CD4-positive, alpha-beta T cell treated with Interleukin-4 for 4 hours (primary cell): ENCODE measurements at regions not wholly inside any gene's neighbourhood (a gene's known extent, or its start where the extent isn't known, plus 50 kb on each side); places are given as distances from the start of the nearest gene placed in this dataset.
A peak's percentile ranks its signal among the peaks of the same experiment; 100 is the strongest.

ENCODE experiments used
- DNase-seq: peaks from one replicate; pipeline ENCODE4 v3.0.0-alpha.2; 2020

DNA sequence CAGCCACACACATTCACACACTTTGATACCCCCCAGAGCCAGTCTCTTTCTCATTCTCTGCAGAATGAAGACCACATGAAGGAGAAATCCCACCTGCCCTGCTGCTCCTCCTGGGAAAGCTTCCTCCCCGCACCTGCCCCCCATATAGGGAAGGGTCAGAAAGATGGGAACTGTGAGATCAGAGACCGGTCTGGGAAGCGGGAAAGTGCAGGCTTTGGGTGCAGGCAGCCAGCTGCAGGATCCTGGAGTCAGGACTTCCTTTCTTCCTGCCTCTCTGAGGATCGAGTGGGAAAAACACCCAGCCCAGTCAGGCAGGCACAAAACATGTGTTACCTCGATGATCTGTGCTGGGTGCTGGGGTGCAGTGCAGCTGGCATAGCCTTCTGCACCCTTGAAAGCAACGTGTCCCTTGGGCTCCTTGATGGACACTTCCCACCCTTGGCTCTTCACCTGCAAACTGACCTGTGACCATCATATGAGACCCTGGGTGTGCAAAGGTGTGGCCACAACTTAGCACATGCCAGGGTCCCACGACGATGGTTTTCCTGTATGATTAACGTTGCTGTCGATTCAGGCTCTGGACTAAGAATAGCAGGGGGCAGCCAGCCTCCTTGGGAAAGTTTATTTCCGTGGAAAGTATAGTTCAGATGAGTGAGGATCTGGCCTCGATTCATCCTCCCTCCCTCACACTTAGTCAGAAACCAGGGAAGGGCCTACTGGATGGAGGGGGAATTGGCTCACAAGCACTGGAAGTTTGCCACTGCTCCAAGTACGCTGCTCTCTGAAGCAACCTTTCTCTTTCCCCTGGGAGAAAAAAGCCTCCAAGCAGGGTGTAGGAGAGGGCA, 105.4 kb upstream of the MED13L start:
- no peak for DNase-seq

DNA sequence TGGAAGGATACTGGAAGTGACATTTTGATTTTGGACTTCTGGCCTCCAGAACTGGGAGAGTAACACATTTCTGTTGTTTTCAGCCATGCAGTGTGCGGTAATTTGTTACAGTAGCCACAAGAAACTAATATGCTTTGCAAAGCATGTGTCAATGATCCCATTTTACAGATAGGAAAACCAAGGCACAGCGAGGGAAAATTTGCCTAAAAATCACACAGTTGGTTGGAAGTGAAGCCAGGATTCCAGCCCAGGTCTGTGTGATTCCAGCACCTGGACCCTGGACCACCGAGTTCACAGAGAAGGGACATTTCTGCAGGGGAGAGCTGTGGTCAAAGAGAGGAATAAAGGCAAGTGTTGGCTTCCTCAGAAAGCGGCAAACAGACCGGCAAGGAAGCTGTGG, 106.7 kb upstream of the MED13L start:
- DNase-seq: no peak

DNA sequence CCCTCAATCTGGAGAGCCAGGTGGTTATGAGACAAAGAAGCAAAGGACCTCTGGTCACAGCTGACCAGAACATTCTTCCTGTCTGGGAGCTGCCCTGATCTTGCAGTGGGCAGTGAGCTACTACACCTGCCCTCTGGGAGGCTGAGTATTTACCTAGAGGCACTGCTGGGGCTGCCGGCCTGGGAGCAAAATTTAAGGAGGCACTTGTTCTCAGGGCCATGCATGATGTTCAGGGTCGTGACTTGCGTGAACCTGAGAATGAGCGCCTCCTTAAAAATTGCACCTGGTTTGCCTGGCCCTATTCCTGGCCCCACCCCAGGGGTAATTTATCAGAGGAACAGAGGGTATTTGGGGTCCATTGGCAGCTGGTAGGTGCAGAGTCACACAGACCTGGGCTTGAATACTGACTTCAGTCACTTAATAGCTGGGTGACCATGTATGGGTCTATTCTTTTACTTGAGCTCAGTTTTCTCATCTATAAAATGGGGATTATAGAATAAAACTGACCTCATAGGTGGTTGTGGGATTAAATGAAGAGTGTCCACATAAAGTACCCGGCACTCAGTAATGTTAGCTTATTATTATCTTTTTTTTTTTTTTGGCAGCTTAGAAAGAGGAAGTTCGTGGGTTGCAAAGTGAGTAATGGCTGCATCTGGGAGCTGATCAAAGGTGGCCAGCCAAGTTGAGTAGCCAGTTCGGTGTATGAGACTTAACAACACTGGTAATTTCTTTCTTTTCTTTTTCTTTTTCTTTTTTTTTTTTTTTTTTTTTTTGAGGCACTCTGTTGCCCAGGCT, 107.4 kb upstream of the MED13L start:
- no peak for DNase-seq

DNA sequence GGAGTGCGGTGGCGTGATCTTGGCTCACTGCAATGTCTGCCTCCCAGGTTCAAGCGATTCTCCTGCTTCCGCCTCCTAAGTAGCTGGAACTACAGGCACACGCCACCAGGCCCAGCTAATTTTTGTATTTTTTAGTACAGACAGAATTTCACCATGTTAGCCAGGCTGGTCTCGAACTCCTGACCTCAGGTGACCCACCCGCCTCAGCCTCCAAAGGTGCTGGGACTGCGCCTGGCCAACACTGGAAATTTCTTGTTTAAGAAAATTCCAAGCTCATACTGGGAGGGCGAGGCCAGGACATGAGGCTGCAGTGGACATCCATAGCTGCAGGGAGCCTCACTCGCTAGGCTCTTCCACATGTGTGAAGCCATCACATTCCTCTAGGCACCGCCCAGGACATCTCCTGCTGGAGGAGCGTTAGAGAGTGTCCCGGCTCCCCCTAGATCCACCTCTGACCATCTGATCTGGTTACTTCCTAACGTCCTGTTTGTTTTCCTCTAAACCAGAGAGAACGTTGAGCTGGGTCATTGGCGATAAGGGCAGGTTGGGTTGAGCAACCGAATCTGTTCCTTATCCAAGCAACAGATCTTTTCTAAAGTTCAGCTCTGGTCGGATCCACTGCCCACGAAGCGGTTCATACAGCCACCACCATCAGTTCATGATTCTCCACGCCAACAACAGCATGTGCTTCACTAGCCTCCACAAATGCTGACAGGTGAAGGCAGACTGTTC, 108.2 kb upstream of the MED13L start:
- DNase-seq: no peak

DNA sequence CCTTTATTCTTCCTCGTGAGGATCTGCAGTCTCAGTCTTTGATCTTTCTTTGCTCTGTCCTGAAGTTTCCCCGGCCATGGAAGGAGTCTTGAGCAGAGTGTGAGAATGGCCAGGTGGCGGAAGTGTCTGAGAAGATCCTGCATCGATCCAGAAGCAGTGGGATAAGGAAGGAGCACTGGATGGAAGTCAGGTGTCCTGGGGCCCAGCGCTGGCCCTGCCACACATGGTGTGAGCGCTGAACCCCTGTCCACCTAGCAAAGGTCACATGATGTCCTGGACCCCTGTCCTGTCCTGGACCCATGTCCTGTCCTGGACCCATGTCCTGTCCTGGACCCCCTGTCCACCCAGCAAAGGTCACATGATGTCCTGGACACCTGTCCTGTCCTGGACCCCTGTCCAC, 111.8 kb upstream of the MED13L start:
- DNase-seq: no peak

DNA sequence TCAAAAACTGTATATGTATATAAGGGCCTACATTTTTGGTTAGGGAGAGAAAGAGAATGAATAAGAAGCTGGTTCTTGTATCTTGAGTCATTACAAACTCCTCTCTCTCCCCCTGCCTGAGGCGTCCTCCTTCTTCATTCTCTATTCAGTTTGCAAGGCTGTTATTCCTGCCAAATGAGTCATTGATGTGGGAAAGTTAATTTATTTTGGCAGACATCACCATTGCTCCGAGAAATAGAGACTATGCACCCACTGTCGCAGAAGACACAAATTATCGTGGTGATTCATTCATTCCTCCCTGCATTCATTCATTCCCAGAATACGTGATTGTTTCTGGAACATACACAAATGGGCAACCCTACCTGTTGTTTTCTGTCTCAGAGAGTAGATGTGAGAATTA, 112.5 kb upstream of the MED13L start:
- DNase-seq: no peak

DNA sequence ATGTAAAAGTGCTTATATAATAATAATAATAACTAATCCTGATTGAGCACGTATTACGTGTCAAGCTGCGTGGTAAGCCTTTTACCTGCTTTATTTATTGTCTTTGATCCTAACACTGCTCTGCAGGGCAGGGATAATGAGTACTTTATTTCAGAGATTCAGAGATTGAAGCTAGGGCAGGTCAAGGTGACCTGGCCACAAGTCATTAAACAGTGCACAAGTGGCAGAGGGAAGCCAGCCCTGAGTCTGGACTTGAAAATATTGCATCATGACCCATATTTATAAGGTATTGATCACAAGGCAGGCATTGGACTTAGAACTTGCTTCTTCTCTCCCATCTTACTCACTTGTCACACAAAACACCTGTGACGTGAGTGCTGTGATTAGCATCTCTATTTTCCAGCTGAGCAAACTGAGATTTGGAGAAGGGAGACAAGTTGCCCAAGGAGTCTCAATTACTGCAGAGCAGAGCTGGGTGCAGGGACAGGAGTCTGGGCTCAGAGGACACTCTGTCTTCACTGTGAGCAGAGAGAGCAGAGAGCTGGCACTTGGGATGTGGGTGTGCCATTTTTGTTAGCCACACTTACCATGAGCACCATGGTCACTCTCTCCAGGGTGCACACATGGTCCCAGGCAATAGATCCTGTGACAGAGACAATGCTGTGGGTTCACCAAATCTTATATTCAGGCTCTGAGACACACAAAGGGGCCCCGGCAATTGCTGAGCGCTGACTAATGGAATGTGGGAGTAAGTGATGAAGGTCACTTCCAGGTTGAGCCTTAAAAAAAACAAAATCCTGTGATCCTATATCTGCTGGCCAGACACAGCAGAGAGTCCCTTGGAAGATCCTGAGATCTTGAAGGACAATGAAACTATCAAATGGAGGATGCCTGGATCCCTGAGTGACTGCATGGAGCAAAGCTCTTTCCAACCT, 113.2 kb upstream of the MED13L start:
- no peak for DNase-seq

DNA sequence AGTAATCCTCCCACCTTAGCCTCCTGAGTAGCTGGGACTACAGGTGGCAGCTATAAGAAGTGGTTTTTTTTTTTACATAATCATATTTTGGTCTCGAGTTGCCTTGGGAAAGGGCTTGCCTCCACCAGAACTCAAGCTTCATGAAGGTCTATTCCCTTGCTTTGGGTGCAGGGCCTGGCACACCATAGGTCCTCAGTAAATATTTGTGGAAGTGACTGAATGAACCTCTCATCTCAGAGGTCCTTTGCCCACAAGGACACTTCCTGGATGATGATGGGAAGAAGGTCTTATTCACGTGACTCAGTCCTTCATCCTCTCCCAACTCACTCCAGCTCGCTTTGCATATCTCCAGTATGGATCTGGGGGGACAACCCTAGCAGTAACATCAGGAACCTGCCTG, 114.0 kb upstream of the MED13L start:
- no peak for DNase-seq

DNA sequence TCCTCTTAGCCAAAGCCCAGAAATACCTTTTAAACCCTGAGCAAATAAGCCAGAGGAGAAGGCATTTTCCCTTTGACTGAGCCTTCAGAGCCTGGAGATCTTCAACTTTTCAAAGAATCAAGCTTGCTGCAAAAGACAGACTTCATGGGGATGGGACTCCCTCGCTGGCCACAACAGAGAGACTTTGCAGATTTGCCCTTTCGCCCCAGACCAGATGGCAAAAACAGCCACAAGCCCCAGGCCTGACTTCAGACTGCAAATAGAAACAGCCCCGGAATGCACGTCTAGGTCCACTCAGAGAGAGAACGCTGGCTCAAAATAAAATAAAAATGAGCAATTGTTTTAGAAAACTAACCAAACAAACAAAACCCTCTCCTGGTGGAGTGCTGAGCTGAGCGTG, 114.6 kb upstream of the MED13L start:
- no peak for DNase-seq

DNA sequence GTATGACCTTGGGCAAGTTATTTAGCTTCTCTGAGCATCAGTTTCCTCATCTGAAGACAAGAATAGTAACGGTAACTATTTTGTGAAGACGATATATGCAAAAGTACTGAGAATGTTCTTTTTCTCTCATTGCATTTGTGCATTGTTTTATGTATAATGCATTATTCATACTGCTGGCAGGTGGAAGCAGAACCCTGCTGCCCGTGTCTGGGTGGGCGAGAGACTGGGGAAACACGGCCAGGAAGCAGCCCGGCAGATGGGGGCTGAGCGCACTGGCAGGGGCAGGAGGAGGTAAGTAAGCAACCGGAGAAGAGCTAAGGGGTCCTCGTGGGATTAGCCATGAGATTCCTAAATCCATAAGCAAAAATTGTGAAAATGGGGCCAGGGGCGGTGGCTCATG, 115.8 kb upstream of the MED13L start:
- no peak for DNase-seq

DNA sequence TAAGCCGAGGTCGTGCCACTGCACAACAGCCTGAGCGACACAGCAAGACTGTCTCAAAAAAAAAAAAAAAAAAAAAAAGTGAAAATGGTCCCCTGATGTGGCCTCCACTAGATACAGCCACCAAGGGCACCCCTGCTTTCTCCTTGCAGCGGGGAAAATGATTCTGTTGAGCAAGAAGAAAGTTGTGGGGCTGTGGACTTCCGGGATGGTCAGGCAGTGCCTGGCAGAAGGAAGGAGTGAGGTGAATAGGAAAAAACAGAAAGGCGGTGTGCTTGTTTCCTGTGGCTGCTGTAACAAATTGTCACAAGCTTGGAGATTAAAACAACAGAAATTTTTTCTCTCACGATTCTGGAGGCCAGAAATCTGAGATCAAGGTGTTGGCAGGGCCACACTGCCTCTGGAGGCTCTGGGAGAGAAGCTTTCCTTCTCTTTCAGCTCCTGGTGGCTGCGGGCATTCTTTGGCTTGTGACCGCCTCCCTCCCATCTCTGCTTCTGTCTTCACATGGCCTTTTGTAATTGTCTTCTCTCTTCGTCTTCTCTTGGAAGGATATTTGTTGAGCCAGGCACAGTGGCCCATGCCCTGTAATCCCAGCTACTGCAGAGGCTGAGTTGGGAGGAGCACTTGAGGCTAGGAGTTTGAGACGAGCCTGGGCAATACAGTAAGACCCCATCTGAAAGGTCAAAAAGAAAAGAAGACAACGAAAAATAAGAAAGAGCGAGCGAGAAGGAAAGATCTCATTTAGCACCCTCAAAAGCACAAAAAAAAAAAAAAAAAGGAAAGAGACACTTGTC, 116.6 kb upstream of the MED13L start:
- DNase-seq: no peak

DNA sequence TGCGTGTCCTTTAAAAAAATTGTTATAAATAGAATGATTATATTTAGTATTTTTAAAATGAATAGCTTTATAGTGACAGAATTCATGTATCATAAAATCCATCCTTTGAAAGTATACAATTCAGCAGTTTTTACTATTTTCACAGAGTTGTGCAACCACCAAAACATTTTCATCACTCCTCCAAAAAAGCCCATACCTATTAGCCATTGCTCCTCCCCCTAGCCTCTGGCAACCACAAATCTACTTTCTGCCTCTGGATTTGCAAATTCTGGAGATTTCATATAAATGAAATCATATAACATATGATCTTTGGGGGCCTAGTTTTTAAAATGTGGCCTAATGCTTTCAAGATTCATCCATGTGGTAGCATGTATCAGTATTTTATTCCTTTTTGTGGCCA, 117.9 kb upstream of the MED13L start:
- no peak for DNase-seq

DNA sequence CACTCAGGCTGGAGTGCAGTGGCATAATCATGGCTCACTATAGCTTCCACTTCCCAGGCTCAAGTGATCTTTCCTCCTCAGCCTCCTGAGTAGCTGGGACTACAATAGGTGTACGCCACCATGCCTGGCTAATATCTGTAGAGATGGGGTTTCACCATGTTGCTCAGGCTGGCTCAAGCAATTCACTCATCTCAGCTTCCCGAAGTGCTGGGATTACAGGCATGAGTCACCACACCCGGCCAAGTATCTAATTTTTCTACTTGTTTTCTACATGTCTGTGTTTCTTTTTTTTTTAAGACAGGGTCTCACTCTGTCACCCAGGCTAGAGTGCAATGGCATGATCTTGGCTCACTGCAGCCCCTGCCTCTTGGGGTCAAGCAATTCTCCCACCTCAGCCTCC, 119.7 kb upstream of the MED13L start:
- DNase-seq: no peak

DNA sequence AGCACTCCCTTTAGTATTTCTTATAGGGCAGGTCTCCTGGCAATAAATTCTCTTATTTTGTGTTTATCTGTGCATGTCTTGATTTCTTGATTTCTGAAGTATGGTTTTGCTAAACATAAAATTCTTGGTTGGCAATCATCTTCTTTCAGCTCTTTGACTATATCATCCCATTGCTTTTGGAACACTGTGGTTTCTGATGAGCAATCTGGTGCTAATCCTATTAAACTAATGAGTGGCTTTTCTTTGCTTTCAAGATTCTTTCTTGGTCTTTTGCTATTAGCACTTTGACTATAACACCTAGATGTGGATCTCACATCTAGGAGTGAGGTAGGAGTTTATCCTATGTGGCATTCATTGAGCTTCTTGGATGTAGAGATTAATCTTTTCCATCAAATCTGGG, 120.7 kb upstream of the MED13L start:
- DNase-seq: no peak

DNA sequence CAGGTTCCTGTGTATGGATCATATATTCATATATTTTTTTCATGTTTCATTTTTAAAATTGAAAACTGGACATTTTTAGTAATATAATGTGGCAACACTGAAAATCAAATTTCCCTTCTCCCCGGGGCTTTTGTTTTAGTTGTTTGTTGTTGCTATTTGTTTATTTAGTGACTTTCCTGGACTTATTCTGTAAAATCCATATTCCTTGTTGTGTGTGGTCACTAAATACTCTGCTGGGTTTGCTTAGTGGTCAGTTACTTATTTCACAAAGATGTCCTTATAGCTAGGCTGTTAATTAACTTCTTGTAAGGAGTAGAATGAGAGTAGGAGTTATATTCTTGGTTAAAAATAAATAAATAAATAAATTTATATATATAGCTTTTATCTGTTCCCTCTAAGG, 121.6 kb upstream of the MED13L start:
- DNase-seq: no peak

DNA sequence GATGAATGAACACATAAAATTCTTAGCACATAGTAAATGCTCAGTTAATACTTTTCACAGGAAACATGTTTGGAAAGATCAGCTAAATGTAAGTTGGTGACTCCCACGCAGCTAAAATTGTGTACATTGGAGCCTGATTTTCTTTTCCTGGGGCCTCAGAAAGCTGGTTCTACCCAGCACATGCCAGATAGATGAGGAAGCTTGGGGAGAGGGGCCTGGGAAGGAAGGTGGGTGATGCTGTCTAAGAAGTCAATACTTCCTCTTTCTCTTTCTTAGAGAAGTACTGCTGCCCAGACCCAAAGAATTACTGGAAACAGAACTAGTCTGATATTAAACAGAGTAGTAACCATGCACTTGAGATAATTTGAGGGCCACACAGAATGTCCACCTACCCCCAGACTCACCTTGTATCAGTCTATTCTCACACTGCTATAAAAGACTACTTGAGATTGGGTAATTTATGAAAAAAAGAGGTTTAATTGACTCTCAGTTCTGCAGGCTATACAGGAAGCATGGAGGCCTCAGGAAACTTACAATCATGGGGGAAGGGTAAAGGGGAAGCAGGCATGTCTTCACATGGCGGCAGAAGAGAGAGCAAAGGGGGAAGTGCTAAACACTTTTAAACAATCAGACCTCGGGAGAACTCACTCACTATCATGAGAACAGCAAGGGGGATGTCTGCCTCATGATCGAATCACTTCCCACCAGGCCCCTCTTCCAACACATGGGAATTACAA, 123.3 kb upstream of the MED13L start:
- peak; percentile 1 for DNase-seq

DNA sequence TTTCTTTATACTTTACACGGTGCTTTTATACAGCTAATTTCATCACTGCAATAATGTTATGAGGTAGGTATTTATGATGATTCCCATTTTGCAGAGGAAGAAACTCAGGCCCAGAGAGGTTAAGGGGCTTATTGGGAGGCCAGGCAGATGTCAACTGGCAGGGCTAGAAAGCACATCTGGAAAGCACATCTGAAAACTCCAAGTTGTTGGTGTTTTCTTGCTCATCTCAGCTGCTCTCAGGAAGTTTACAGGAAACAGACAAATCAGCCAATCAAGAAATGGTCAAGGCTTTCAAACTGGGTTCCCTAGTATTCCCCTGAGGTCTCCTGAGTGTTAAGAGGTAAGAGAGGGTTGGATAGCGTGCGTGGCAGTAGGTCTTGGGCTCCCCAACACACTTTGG, 124.1 kb upstream of the MED13L start:
- no peak for DNase-seq

DNA sequence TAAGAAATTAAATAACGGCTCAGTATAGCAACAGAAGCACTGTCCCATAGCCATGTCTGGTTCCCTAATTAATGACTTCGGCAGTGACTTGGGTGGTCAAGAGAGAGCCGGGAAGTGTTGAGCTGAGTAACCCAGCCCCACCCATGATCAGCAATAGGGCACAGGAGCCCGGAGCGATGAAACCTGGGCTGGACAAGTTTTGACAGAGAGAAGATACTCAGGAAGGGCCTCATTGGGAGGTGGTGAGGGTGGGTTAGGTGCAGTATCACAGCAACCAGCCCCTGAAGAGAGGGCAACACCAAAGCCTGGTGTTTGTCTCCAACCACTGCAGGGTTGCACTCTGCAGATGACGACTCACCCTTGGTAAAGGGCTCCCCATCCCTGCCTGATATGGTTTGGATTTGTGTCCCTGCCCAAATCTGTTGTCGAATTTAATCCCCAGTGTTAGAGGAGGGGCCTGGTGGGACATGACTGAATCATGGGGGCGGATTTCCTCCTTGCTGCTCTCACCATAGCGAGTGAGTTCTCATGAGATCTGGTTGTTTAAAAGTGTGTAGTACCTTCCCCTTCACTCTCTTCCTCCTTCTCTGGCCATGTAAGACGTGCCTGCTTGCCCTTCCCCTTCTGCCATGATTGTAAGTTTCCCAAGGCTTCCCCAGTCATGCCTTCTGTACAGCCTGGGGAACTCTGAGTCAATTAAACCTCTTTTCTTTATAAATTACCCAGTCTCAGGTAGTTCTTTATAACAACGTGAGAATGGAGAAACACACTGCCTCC, 124.9 kb upstream of the MED13L start:
- DNase-seq: no peak

DNA sequence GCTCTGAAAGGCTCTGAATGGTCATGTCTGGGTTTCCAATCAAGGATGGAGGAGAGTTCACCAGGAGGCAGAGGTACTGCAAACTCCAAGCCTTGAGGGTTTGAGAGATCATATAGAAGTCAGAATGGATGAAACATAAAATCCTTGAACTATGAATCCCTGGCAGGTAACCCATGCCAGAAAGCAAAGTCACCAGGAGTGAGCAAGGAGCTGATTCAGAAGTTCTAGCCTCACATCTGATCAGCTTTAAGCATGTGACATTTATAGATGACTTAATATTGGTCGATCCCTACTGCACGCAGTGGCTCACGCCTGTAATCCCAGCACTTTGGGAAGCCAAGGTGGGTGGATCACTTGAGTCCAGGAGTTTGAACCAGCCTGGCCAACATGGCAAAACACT, 126.1 kb upstream of the MED13L start:
- DNase-seq: no peak

DNA sequence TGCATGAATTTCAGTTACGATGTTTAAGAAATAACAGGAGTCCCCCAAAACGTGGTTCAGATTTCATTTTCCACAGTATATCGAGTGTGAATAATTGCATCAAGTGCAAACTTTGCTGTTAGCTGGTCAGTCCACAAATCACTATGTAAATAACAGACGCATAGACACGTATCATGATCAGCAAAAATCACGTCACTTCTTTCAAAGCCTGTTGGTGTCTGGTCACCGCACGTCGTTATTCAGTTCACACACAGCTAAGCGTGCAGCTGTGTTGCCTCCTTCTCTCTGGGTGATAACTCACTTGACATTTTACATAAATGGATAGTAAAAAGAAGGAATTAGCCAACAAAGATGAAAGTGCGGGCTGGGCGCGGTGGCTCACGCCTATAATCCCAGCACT, 126.8 kb upstream of the MED13L start:
- no peak for DNase-seq
